Gastrocnemius medialis (tissue), 4 donors: ENCODE measurements at regions not wholly inside any gene's neighbourhood (a gene's known extent, or its start where the extent isn't known, plus 50 kb on each side); places are given as distances from the start of the nearest gene placed in this dataset.

Experiments used
- ATAC-seq, 2 donors: fragments of 150-250 bp; one replicate each; pipeline ENCODE4 v1.9.1; 2016
- DNase-seq, 2 donors: peaks; one replicate each; pipeline ENCODE4 v3.0.0-alpha.2; 2019
- H3K27ac ChIP-seq, 4 donors: fragments of 200-600 bp; sonication (generic); 1 replicate in 1 of 4; 2 replicates in 3 of 4; pipeline ENCODE4 v1.5.1; 2016 to 2018; ENCODE audit warnings: mild to moderate bottlenecking in 2 of 4, moderate library complexity in 1 of 4
- H3K27me3 ChIP-seq, 3 donors: fragments of 200-600 bp; sonication (generic) in 2 of 3; 1 replicate in 1 of 3; 2 replicates in 2 of 3; pipeline versions ENCODE4 v1.5.1 to v1.6.0; 2016 to 2019; ENCODE audit warnings: mild to moderate bottlenecking in 1 of 3, moderate library complexity in 1 of 3
- H3K36me3 ChIP-seq, 2 donors: fragments of 200-600 bp; sonication (generic) in 1 of 2; one replicate each; pipeline ENCODE4 v1.5.1; 2017 to 2018
- H3K4me1 ChIP-seq, 2 donors: fragments of 200-600 bp; sonication (generic) in 1 of 2; one replicate each; pipeline ENCODE4 v1.5.1; 2016 to 2017; ENCODE audit warnings: mild to moderate bottlenecking in 2 of 2
- H3K4me3 ChIP-seq, 4 donors: fragments of 200-600 bp; sonication (generic) in 3 of 4; 1 replicate in 1 of 4; 2 replicates in 3 of 4; pipeline ENCODE4 v1.5.1; 2016 to 2019; ENCODE audit warnings: mild to moderate bottlenecking in 2 of 4
- H3K9me3 ChIP-seq, 3 donors: fragments of 200-600 bp; sonication (generic) in 2 of 3; 1 replicate in 1 of 3; 2 replicates in 2 of 3; pipeline ENCODE4 v1.5.1; 2016 to 2019
- CTCF ChIP-seq, 5 experiments: fragments of 450-650 bp in 3 of 5; fragments of 200-600 bp in 2 of 5; sonication (generic) in 2 of 5; IDR thresholded peaks in 4 of 5; conservative IDR thresholded peaks in 1 of 5; 1 replicate in 4 of 5; 2 replicates in 1 of 5; pipeline ENCODE4 v1.5.1; 2016 to 2019; ENCODE audit warnings: antibody characterized with exemption in 5 of 5, mild to moderate bottlenecking in 3 of 5, moderate library complexity in 3 of 5
- POLR2A ChIP-seq, 2 donors: fragments of 450-650 bp; IDR thresholded peaks; one replicate each; pipeline ENCODE4 v1.6.1; 2017; ENCODE audit warnings: antibody characterized with exemption in 2 of 2, mild to moderate bottlenecking in 2 of 2, moderate library complexity in 2 of 2
- in situ Hi-C, 4 donors: fragments of 200-750 bp; cut with MboI; loops; one replicate each; pipeline versions ENCODE4 v1.15.0 to v1.8.0; 2017; ENCODE audit warnings: low sequenced_read_pairs in 4 of 4
- intact Hi-C: fragments of 100-400 bp; cut with DNase I; formaldehyde crosslinking; loops from one replicate; pipeline ENCODE4 v1.15.1; 2023; ENCODE audit warnings: low total_unique reads

GRCh38 chr7:17146621-17147020 lies 151.8 kb upstream of the AHR start:
- H3K4me3 ChIP-seq, result no peak overlapping the region
- no peaks in the 10 kb centered on the region for H3K9me3 ChIP-seq
- H3K27me3 ChIP-seq, result no peaks in the 10 kb centered on the region
- no peak for DNase-seq
- no peaks in the 10 kb centered on the region for H3K4me1 ChIP-seq
- TF ChIP-seq POLR2A (IDR thresholded peaks at IDR 0.05), result no peak
- TF ChIP-seq CTCF (IDR thresholded peaks at IDR 0.05 in 4 of 5, conservative IDR thresholded peaks at IDR 0.05 in 1 of 5), result no peak
- ATAC-seq, result no peak
- H3K27ac ChIP-seq, result no peak overlapping the region
- intact Hi-C loops (no loop called here), in situ Hi-C loops (no loop called here)
- no peaks in the 10 kb centered on the region for H3K36me3 ChIP-seq

GRCh38 chr7:17147409-17147808 lies 151.0 kb upstream of the AHR start:
- no peaks in the 10 kb centered on the region for H3K9me3 ChIP-seq
- H3K27ac ChIP-seq, result no peak overlapping the region
- no peaks in the 10 kb centered on the region for H3K27me3 ChIP-seq
- H3K4me3 ChIP-seq, result no peak overlapping the region
- H3K4me1 ChIP-seq, result no peaks in the 10 kb centered on the region
- in situ Hi-C loops (no loop called here), intact Hi-C loops (no loop called here)
- no peaks in the 10 kb centered on the region for H3K36me3 ChIP-seq
- DNase-seq (no peak), ATAC-seq (no peak)
- TF ChIP-seq CTCF (IDR thresholded peaks at IDR 0.05 in 4 of 5, conservative IDR thresholded peaks at IDR 0.05 in 1 of 5) (no peak), POLR2A (IDR thresholded peaks at IDR 0.05) (no peak)

GRCh38 chr7:17150018-17150417 lies 148.4 kb upstream of the AHR start:
- intact Hi-C loops, result no loop called here

GRCh38 chr7:17152721-17153120 lies 145.7 kb upstream of the AHR start:
- H3K27ac ChIP-seq, result no peak overlapping the region
- intact Hi-C loops (no loop called here), in situ Hi-C loops (no loop called here)
- H3K4me1 ChIP-seq, result no peaks in the 10 kb centered on the region
- H3K36me3 ChIP-seq, result no peaks in the 10 kb centered on the region
- no peak overlapping the region for H3K4me3 ChIP-seq
- no peaks in the 10 kb centered on the region for H3K27me3 ChIP-seq
- ATAC-seq (no peak), DNase-seq (peak in 1 of 2 donors; percentile 11)
- H3K9me3 ChIP-seq, result no peaks in the 10 kb centered on the region
- no peak for TF ChIP-seq CTCF (IDR thresholded peaks at IDR 0.05 in 4 of 5, conservative IDR thresholded peaks at IDR 0.05 in 1 of 5)
- TF ChIP-seq POLR2A (IDR thresholded peaks at IDR 0.05), result no peak

More at GRCh38 chr7:17150018-17150417, 148.4 kb upstream of the AHR start:
- ATAC-seq (no peak), DNase-seq (no peak)
- no peaks in the 10 kb centered on the region for H3K9me3 ChIP-seq
- no peak overlapping the region for H3K27ac ChIP-seq
- no peaks in the 10 kb centered on the region for H3K36me3 ChIP-seq
- H3K27me3 ChIP-seq, result no peaks in the 10 kb centered on the region
- no peak for TF ChIP-seq POLR2A (IDR thresholded peaks at IDR 0.05)
- no peak for TF ChIP-seq CTCF (IDR thresholded peaks at IDR 0.05 in 4 of 5, conservative IDR thresholded peaks at IDR 0.05 in 1 of 5)
- no peaks in the 10 kb centered on the region for H3K4me1 ChIP-seq
- H3K4me3 ChIP-seq, result no peak overlapping the region
- in situ Hi-C loops, result no loop called here

- Histone ChIP-seq H3K27me3 (no peaks in the 10 kb centered on the region), H3K36me3 (no peaks in the 10 kb centered on the region), H3K4me1 (no peaks in the 10 kb centered on the region), H3K9me3 (no peaks in the 10 kb centered on the region), H3K4me3 (no peak overlapping the region), H3K27ac (no peak overlapping the region)
- in situ Hi-C loops (no loop called here), intact Hi-C loops (no loop called here)
- ATAC-seq (no peak), DNase-seq (no peak)
- TF ChIP-seq POLR2A (IDR thresholded peaks at IDR 0.05) (no peak), CTCF (IDR thresholded peaks at IDR 0.05 in 4 of 5, conservative IDR thresholded peaks at IDR 0.05 in 1 of 5) (no peak)
Observed at GRCh38 chr7:17153536-17153935, 144.9 kb upstream of the AHR start.
